HG03469 (cell line): ENCODE measurements at regions not wholly inside any gene's neighbourhood (a gene's known extent, or its start where the extent isn't known, plus 50 kb on each side); places are given as distances from the start of the nearest gene placed in this dataset.
"Not testable (repeated sequence)": the region's sequence is repeated elsewhere in the genome, so short reads cannot be mapped to it uniquely, and the experiment has no call there.

Experiments used
- ATAC-seq: cut with Tn5 transposase; IDR thresholded peaks from one replicate; pipeline ENCODE4 v1.9.1; 2021; ENCODE audit warnings: mild to moderate bottlenecking, moderate library complexity, moderate number of reproducible peaks; ENCODE audit not compliant: unreplicated experiment

DNA sequence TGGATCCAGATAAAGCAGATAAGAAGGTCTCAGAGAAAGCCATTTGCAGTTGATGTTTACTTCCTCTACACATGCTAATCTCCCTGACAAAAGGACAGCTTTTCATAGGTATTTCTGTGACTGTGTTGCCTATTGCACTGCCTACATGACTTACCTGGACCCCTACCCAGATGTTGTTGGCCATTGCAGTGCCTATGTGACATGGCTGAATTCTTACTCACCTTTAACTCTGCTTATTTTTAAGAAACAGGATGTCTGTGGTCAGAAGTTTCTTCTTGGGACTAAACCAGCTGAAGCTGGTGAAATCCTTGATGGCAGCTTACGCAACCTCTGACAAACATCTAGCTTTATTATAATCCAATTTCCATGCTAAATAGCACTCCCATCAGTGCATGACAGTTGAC is 50.7 kb downstream of the PPIAL4D start:
- ATAC-seq: not testable (repeated sequence)

DNA sequence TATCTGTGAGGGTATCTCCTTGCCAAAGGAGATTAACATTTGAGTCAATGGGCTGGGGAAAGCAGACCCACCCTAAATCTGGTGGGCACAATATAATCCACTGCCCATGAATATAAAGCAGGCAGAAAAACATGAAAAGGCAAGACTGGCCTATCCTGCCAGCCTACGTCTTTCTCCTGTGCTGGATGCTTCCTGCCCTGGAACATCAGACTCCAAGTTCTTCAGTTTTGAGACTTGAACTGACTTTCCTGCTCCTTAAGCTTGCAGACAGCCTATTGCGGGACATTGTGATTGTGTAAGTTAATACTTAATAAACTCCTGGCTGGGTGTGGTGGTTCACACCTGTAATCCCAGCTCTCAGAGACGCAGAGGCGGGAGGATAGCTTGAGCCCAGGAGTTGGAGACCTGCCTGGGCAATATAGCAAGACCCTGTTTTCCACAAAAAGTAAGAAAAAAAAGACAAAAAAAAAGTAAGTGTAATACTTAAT is 52.4 kb downstream of the PPIAL4D start:
- not testable (repeated sequence) for ATAC-seq

DNA sequence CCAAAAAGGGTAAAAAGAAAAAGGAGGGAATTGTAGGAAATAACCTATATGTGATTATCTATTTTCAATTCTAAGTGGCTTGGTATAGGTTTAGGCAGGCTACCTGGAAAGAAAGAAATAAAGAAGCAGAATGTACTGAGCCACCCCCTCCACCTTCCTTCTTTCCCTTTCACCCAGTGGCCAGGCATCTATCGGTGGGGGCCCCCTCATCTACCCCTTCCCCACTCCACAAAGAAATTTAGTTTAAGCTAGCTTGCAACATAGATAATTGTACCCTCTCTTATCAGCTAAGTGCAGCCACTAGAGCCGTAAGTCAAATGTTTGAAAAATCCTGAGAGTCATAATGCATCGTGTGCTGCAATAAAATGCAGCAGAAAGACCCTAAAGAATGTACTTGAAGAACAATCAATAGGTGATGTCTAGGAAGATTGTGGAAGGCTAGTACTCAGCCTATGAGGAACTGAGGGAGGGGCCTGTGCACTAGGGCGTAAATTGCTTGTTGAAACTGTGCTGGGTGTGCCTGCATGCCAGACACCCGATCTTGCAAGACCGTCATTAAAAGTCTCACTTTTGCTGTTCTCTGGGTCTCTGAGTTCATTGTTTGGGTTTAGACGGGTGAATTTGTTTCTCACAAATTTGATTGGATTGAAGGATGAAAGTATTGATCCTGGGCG is 53.0 kb downstream of the PPIAL4D start:
- not testable (repeated sequence) for ATAC-seq

DNA sequence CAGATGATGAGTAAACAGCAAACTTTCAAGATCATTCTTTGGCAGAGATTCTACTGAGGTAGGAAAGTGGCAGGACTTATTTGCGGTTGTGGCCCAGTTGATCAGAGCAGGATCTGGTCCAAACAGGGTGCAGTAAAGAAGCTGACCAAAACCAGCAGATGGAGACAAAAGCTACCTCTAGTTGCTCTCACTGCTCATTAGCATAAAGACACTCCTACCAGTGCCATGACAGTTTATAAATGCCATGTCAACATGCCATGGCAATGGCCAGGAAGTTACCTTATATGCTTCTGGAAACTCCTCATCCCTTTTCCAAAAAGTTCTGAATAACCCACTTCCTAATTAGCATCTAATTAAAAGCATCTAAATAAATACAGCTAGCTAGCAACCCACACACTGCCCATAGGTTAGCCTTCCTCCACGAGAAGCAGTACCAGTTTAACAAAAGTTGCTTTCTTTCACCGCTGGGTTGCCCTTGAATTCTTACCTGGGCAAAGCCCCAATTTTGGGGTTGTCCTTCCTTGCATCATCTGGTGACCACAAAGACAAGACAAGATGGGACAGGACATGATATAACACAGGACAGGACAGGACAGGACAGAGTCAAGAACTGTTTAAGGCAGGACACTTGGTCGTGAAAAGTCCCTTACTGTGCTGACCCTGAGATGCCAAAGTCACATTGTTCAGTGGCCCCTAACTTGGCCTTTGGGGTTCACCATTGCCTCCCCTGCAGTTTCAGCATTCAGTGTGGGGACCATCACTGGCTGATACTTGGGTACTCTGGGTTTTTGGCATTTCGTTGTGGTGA is 59.2 kb downstream of the PPIAL4D start:
- peak; percentile 64 for ATAC-seq

DNA sequence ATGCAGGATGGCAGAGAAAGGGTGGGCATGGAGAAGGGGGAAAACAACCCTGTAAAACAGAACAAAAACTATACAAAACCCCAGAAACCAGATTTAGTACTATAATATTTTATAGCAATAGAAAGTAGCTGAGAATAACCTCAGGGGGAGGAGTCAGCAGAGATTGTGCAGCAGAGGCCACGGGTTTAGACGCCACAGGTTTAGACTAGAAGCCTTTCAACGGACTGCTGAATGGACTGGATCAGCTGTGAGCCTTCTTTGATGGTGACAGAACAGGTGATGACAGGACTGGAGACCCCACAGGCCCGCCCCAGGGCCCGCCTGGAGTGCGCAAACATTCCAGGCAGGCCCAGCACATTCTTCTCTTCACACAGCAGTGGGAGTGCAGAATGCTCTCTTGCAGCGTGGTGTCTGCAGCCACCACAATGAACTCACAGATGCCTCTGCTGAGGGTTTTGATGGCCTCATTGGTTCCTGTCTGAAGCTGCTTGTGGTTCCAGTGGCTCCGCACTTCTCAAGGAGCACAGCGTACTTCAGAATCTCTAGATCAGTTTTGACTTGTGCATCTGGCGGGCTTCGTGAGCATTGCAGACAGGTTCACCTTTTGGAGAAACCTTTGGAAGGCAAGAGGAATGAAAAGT is 65.6 kb downstream of the PPIAL4D start:
- ATAC-seq: not testable (repeated sequence)

DNA sequence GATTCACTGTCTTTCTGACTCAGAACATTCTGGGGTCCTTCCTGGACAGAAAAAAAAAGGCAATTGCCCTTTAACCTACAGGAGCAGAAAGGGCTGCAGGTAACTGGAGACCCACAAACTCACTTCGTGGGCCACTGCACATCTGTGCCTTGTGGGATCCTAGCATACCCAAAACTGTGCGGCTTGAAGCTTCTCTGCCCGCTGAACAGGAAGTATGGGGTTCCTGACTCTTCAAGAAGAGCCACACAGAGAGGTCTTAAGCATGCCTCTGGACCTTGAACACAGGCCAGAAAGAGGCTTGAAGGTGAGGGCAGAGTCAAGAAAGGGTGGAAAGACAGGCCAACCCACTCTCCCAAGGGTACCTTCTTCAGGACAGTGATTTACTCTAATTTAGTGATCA is 67.6 kb downstream of the PPIAL4D start:
- not testable (repeated sequence) for ATAC-seq

DNA sequence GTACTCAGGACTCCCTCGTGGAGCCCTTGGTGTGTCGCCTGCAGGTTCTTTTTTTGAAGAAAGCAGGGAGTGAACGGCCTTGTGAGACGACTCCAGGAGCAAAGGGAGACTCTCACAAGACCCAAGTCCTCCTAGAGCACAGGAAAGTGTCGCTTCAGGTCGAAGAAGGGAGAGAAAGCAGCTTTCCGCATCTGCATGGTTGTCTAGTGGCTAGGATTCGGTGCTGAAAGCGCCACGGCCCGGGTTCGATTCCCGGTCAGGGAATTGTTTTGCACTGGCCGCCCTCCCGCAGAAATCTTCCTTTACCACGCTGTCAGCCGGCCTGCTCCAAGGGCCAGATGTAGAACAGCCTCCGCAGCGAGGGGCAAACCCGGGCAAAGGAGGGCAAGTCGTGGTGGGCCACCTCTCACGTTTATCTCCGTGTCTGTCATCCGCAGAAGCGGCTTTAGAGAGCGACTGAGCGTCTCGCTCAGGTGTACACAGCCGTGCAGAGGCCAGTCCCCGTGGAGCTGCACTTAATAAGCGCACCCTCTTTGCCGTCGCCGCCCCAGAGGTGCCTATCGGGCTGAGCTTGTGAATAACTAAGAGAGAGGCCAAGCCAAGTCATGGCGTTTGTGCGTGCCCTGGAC is 72.6 kb downstream of the FAM72D start:
- ATAC-seq: not testable (repeated sequence)

DNA sequence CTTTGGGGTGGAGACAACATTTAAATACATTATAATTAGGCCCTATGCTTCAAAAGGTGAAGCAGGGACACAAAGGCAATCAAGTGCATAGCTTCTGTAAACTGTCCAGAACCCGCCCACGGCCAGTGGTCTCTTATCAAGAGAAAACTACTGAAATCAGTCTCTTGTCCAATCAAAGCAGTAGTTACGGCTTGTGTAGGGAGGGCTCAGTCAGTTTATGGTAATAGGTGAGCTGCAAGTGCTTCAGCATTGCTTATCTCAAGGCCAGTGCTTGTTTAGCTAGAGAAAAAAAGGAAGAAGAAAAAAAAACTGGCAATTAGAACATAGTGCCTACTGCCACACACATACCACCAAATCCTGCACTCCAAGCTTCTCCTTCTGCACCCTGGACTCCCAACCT is 68.6 kb downstream of the FAM72D start:
- ATAC-seq: not testable (repeated sequence)
